ENCODE measurements at regions not wholly inside any gene's neighbourhood (a gene's known extent, or its start where the extent isn't known, plus 50 kb on each side); places are given as distances from the start of the nearest gene placed in this dataset.

GRCh38 chrX:102849396-102849795 is 87.7 kb upstream of the RAB40AL start:
- TF ChIP-seq CTCF (conservative IDR thresholded peaks at IDR 0.05; ENCODE audit: low read depth in 2 of 2) (no peak), POLR2AphosphoS5 (IDR thresholded peaks at IDR 0.05; ENCODE audit: low read depth) (no peak), REST (IDR thresholded peaks at IDR 0.05; ENCODE audit: unreplicated experiment) (no peak), EZH2 (IDR thresholded peaks at IDR 0.05; ENCODE audit: low read depth, unreplicated experiment) (no peak), CREB1 (CRISPR knock-in tag; IDR thresholded peaks at IDR 0.05; ENCODE audit: low read depth) (no peak)
